GM23248 (cell line): ENCODE measurements at regions not wholly inside any gene's neighbourhood (a gene's known extent, or its start where the extent isn't known, plus 50 kb on each side); places are given as distances from the start of the nearest gene placed in this dataset.

ENCODE experiments used
- EZH2 ChIP-seq: fragments of 200-600 bp; sonication (generic); IDR thresholded peaks from 2 replicates; pipeline ENCODE4 v1.6.1; 2018; ENCODE audit warnings: antibody characterized with exemption, mild to moderate bottlenecking; ENCODE audit not compliant: insufficient read depth, poor library complexity, severe bottlenecking
- EZH2phosphoT487 ChIP-seq: fragments of 200-600 bp; sonication (generic); IDR thresholded peaks from 2 replicates; pipeline ENCODE4 v1.6.1; 2018; ENCODE audit warnings: antibody characterized with exemption, moderate library complexity, mild to moderate bottlenecking, low read depth; ENCODE audit not compliant: insufficient read depth

- TF ChIP-seq EZH2, result no peak
- no peak for TF ChIP-seq EZH2phosphoT487
Observed at GRCh38 chr22:36085476-36086169, 57.0 kb upstream of the RBFOX2 start.
